ENCODE measurements at regions not wholly inside any gene's neighbourhood (a gene's known extent, or its start where the extent isn't known, plus 50 kb on each side); places are given as distances from the start of the nearest gene placed in this dataset.
"Not testable (repeated sequence)": the region's sequence is repeated elsewhere in the genome, so short reads cannot be mapped to it uniquely, and the experiment has no call there.

- DNase-seq: no peak
Observed at GRCh38 chr12:74170645-74171477, 366.8 kb upstream of the ATXN7L3B start.

GRCh38 chr12:74171478-74171909 lies 366.1 kb upstream of the ATXN7L3B start:
- DNase-seq: no peak

GRCh38 chr12:74174961-74175360 lies 362.7 kb upstream of the ATXN7L3B start:
- DNase-seq: not testable (repeated sequence)

- no peak for DNase-seq
Observed at GRCh38 chr12:74185360-74185759, 352.3 kb upstream of the ATXN7L3B start.

- DNase-seq: no peak
Observed at GRCh38 chr12:74193191-74193590, 344.4 kb upstream of the ATXN7L3B start.

- DNase-seq: no peak
Observed at GRCh38 chr12:74204236-74204635, 333.4 kb upstream of the ATXN7L3B start.

GRCh38 chr12:74227846-74228545 lies 309.6 kb upstream of the ATXN7L3B start:
- DNase-seq: no peak

GRCh38 chr12:74229671-74230070 lies 308.0 kb upstream of the ATXN7L3B start:
- DNase-seq: no peak

GRCh38 chr12:74235342-74235741 lies 302.3 kb upstream of the ATXN7L3B start:
- no peak for DNase-seq

GRCh38 chr12:74241341-74241740 lies 296.3 kb upstream of the ATXN7L3B start:
- DNase-seq: no peak

GRCh38 chr12:74242088-74242487 lies 295.5 kb upstream of the ATXN7L3B start:
- DNase-seq: no peak

GRCh38 chr12:74245458-74245857 lies 292.2 kb upstream of the ATXN7L3B start:
- no peak for DNase-seq

GRCh38 chr12:74250891-74251290 lies 286.7 kb upstream of the ATXN7L3B start:
- DNase-seq: no peak

GRCh38 chr12:74253826-74254225 lies 283.8 kb upstream of the ATXN7L3B start:
- not testable (repeated sequence) for DNase-seq

- DNase-seq: no peak
Observed at GRCh38 chr12:74254784-74255183, 282.9 kb upstream of the ATXN7L3B start.

- no peak for DNase-seq
Observed at GRCh38 chr12:74259199-74259598, 278.4 kb upstream of the ATXN7L3B start.

- DNase-seq: no peak
Observed at GRCh38 chr12:74264692-74265091, 272.9 kb upstream of the ATXN7L3B start.

- not testable (repeated sequence) for DNase-seq
Observed at GRCh38 chr12:74269355-74269754, 268.3 kb upstream of the ATXN7L3B start.

- DNase-seq: no peak
Observed at GRCh38 chr12:74280156-74280655, 257.4 kb upstream of the ATXN7L3B start.

GRCh38 chr12:74281401-74282180 lies 256.0 kb upstream of the ATXN7L3B start:
- not testable (repeated sequence) for DNase-seq

- DNase-seq: no peak
Observed at GRCh38 chr12:74283646-74284045, 254.0 kb upstream of the ATXN7L3B start.

- DNase-seq: no peak
Observed at GRCh38 chr12:74285773-74286172, 251.9 kb upstream of the ATXN7L3B start.

- no peak for DNase-seq
Observed at GRCh38 chr12:74286254-74286653, 251.4 kb upstream of the ATXN7L3B start.
